ENCODE measurements at regions not wholly inside any gene's neighbourhood (a gene's known extent, or its start where the extent isn't known, plus 50 kb on each side); places are given as distances from the start of the nearest gene placed in this dataset.
"Not testable (repeated sequence)": the region's sequence is repeated elsewhere in the genome, so short reads cannot be mapped to it uniquely, and the experiment has no call there.

- Histone ChIP-seq H3K4me2 (no peak overlapping the region), H3K27me3 (no peaks in the 10 kb centered on the region), H3K79me2 (no peaks in the 10 kb centered on the region), H2AFZ (no peak overlapping the region), H3K36me3 (replicated peaks; ENCODE audit: insufficient read depth, low read depth) (no peaks in the 10 kb centered on the region), H3K27ac (no peak overlapping the region), H3K9me3 (ENCODE audit: low read depth) (no peaks in the 10 kb centered on the region), H3K4me3 (no peak overlapping the region), H3K9me2 (replicated peaks; ENCODE audit: insufficient read depth) (no peaks in the 10 kb centered on the region), H4K20me1 (ENCODE audit: insufficient read depth, poor library complexity, severe bottlenecking) (no peaks in the 10 kb centered on the region), H3K4me1 (ENCODE audit: insufficient read depth) (no peaks in the 10 kb centered on the region)
- no peak for TF ChIP-seq EZH2 (IDR thresholded peaks at IDR 0.05; ENCODE audit: borderline replicate concordance)
- TF ChIP-seq CTCF (IDR thresholded peaks at IDR 0.05; ENCODE audit: poor library complexity) = no peak
- TF ChIP-seq EZH2phosphoT487 (IDR thresholded peaks at IDR 0.05; ENCODE audit: low read depth, severe bottlenecking, unreplicated experiment) = no peak
- DNase-seq (ENCODE audit: low spot score) = no peak
- 85% methylated on average over 8 of the region's 8 CpGs for WGBS (ENCODE audit: low lambda C conversion rate, missing lambda C conversion rate)
Measured at GRCh38 chr1:147391114-147391513, 148.6 kb downstream of the CHD1L start.

GRCh38 chr1:147402326-147403045 is 138.8 kb upstream of the BCL9 start:
- not testable (repeated sequence) for H2AFZ ChIP-seq; H3K4me2 ChIP-seq; H3K9me2 ChIP-seq (replicated peaks; ENCODE audit: insufficient read depth); H3K36me3 ChIP-seq (replicated peaks; ENCODE audit: insufficient read depth, low read depth); H3K27me3 ChIP-seq; H3K4me1 ChIP-seq (ENCODE audit: insufficient read depth); H3K27ac ChIP-seq; DNase-seq (ENCODE audit: low spot score); H3K79me2 ChIP-seq; H3K4me3 ChIP-seq; H3K9me3 ChIP-seq (ENCODE audit: low read depth); H4K20me1 ChIP-seq (ENCODE audit: insufficient read depth, poor library complexity, severe bottlenecking)
- 87% methylated on average over 21 of the region's 21 CpGs for WGBS (ENCODE audit: low lambda C conversion rate, missing lambda C conversion rate)

GRCh38 chr1:147404344-147404743 is 137.0 kb upstream of the BCL9 start:
- not testable (repeated sequence) for H3K79me2 ChIP-seq; H4K20me1 ChIP-seq (ENCODE audit: insufficient read depth, poor library complexity, severe bottlenecking); H3K4me3 ChIP-seq; H3K4me2 ChIP-seq; DNase-seq (ENCODE audit: low spot score); H3K9me2 ChIP-seq (replicated peaks; ENCODE audit: insufficient read depth); H3K27me3 ChIP-seq; H3K36me3 ChIP-seq (replicated peaks; ENCODE audit: insufficient read depth, low read depth); H3K27ac ChIP-seq; H2AFZ ChIP-seq; H3K9me3 ChIP-seq (ENCODE audit: low read depth); H3K4me1 ChIP-seq (ENCODE audit: insufficient read depth)
- WGBS (ENCODE audit: low lambda C conversion rate, missing lambda C conversion rate) = 88% methylated on average over 3 of the region's 3 CpGs

- no peak overlapping the region for H3K4me3 ChIP-seq
- no peaks in the 10 kb centered on the region for H3K36me3 ChIP-seq (replicated peaks; ENCODE audit: insufficient read depth, low read depth)
- H3K79me2 ChIP-seq = no peaks in the 10 kb centered on the region
- DNase-seq (ENCODE audit: low spot score) = no peak
- no peak for TF ChIP-seq CTCF (IDR thresholded peaks at IDR 0.05; ENCODE audit: poor library complexity)
- TF ChIP-seq EZH2phosphoT487 (IDR thresholded peaks at IDR 0.05; ENCODE audit: low read depth, severe bottlenecking, unreplicated experiment) = no peak
- no peak for TF ChIP-seq EZH2 (IDR thresholded peaks at IDR 0.05; ENCODE audit: borderline replicate concordance)
- WGBS (ENCODE audit: low lambda C conversion rate, missing lambda C conversion rate) = 87% methylated on average over 1 of the region's 1 CpG
- H4K20me1 ChIP-seq (ENCODE audit: insufficient read depth, poor library complexity, severe bottlenecking) = no peaks in the 10 kb centered on the region
- no peaks in the 10 kb centered on the region for H3K9me2 ChIP-seq (replicated peaks; ENCODE audit: insufficient read depth)
- no peaks in the 10 kb centered on the region for H3K4me1 ChIP-seq (ENCODE audit: insufficient read depth)
- H3K27ac ChIP-seq = no peak overlapping the region
- H3K27me3 ChIP-seq = no peaks in the 10 kb centered on the region
- no peak overlapping the region for H2AFZ ChIP-seq
- no peak overlapping the region for H3K4me2 ChIP-seq
- no peaks in the 10 kb centered on the region for H3K9me3 ChIP-seq (ENCODE audit: low read depth)
Measured at GRCh38 chr1:147409886-147410285, 131.4 kb upstream of the BCL9 start.
